ENCODE measurements at regions not wholly inside any gene's neighbourhood (a gene's known extent, or its start where the extent isn't known, plus 50 kb on each side); places are given as distances from the start of the nearest gene placed in this dataset.

DNA sequence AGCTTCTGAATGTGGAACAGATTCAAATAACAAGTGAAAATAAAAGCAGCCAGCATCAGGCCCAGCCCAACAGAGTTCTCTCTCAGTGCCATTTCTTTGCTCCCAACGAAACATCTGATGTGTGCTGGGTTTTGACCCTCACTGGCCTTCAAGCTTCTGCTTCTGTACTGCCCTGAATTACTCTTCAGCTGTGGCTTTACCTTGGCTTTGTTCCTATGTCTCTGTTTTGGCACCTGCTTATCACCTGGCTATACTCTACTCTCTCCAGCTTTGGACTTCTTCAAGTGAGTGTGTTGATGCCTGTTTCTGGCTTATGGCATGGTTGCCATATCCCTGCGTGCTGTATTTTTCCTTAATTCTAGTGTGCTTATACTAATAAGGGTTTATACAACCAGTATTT, 768.3 kb downstream of the SORCS1 start:
- no peaks in the 10 kb centered on the region for H3K79me2 ChIP-seq (ENCODE audit: control insufficient read depth in 1 of 2, insufficient read depth in 2 of 2, low read length in 2 of 2)
- FAIRE-seq (no peak), DNase-seq (ENCODE audit: low read depth in 1 of 2, low spot score in 2 of 2) (no peak)
- H4K20me1 ChIP-seq (replicated peaks in 1 of 2; ENCODE audit: control insufficient read depth in 1 of 2, insufficient read depth in 2 of 2, low read length in 2 of 2), result no peaks in the 10 kb centered on the region
- no peaks in the 10 kb centered on the region for H3K79me1 ChIP-seq (ENCODE audit: low read depth, low read length)
- no peak overlapping the region for H4K8ac ChIP-seq (ENCODE audit: extremely low read depth, insufficient read depth, low read length)
- no peak overlapping the region for H3K4me2 ChIP-seq (ENCODE audit: insufficient read depth in 1 of 2, low read depth in 2 of 2, low read length in 2 of 2)
- no peak overlapping the region for H3K14ac ChIP-seq (ENCODE audit: insufficient read length)
- no peak overlapping the region for H2AFZ ChIP-seq (ENCODE audit: low read length)
- no peaks in the 10 kb centered on the region for H3K36me3 ChIP-seq (ENCODE audit: control insufficient read depth in 2 of 4, insufficient read depth in 4 of 4, low read length in 3 of 4)
- no peak overlapping the region for H3K23ac ChIP-seq (ENCODE audit: insufficient read length)
- no peaks in the 10 kb centered on the region for H3K23me2 ChIP-seq (ENCODE audit: low read depth, low read length)
- H3K56ac ChIP-seq (replicated peaks; ENCODE audit: insufficient read length, low read depth, low read length), result no peak overlapping the region
- CTCF ChIA-PET (ENCODE audit: partially characterized antibody), result interaction anchor here (1.2 kb wide), 1 partner anchor 14 kb away, joined by 3 read pairs; no protein-coding TSS in a partner anchor
- no peak overlapping the region for H2BK20ac ChIP-seq (ENCODE audit: low read length)
- H3K4ac ChIP-seq (replicated peaks; ENCODE audit: insufficient read length, low read depth, low read length), result no peak overlapping the region
- H3K27me3 ChIP-seq (replicated peaks in 1 of 4; ENCODE audit: control insufficient read depth in 3 of 4, extremely low read depth in 1 of 4, insufficient read depth in 3 of 4, low read length in 3 of 4), result peaks cover 0 to 1% (median 0%) of the 10 kb centered on the region in 4 experiments; a peak in 1 of 7 replicates
- no peak overlapping the region for H2BK12ac ChIP-seq (ENCODE audit: low read depth, low read length)
- H2AK5ac ChIP-seq (ENCODE audit: low read depth, low read length), result no peak overlapping the region
- no peaks in the 10 kb centered on the region for H3K9me3 ChIP-seq (ENCODE audit: insufficient read depth in 2 of 2, low read depth in 1 of 2, low read length in 1 of 2)
- H3K4me3 ChIP-seq (ENCODE audit: extremely low read depth in 1 of 4, insufficient read depth in 2 of 4, low read depth in 3 of 4, low read length in 4 of 4), result no peak overlapping the region
- H2BK15ac ChIP-seq (ENCODE audit: low read length), result no peak overlapping the region
- H3K9ac ChIP-seq (replicated peaks in 1 of 4; ENCODE audit: extremely low read depth in 1 of 4, low read depth in 3 of 4, low read length in 3 of 4), result no peak overlapping the region
- H2BK120ac ChIP-seq (replicated peaks; ENCODE audit: low read depth, low read length), result no peak overlapping the region
- peaks cover 0 to 3% (median 0%) of the 10 kb centered on the region in 4 experiments; a peak in 1 of 7 replicates for H3K4me1 ChIP-seq (replicated peaks in 1 of 4; ENCODE audit: control insufficient read depth in 3 of 4, insufficient read depth in 4 of 4, low read length in 3 of 4)
- 100% methylated on average over 2 of the region's 2 CpGs; no CpG with 5 or more reads in 1 of the 2 experiments for WGBS, 2 experiments (ENCODE audit: extremely low coverage in 1 of 2, insufficient coverage in 1 of 2, insufficient read length in 1 of 2, insufficient replicate concordance in 2 of 2, low coverage in 1 of 2, low lambda C conversion rate in 2 of 2, missing lambda C conversion rate in 1 of 2)
- POLR2A ChIA-PET (ENCODE audit: partially characterized antibody), result no interaction called here
- H4K91ac ChIP-seq (replicated peaks; ENCODE audit: insufficient read length, low read length), result no peak overlapping the region
- no peak overlapping the region for H3K18ac ChIP-seq (ENCODE audit: extremely low read depth, low read length)
- no peak overlapping the region for H3K27ac ChIP-seq (ENCODE audit: low read depth, low read length)
- no peak overlapping the region for H4K5ac ChIP-seq (ENCODE audit: insufficient read length, low read depth, low read length)
- H2BK5ac ChIP-seq (ENCODE audit: low read depth, low read length), result no peak overlapping the region
- TF ChIP-seq HDAC6 (IDR thresholded peaks at IDR 0.05; ENCODE audit: low read depth, low read length) (no peak), PHF8 (conservative IDR thresholded peaks at IDR 0.05; ENCODE audit: low read depth, low read length) (no peak), CREB1 (IDR thresholded peaks at IDR 0.05) (no peak), SP2 (IDR thresholded peaks at IDR 0.05; ENCODE audit: low read length) (no peak), CEBPB (IDR thresholded peaks at IDR 0.05; ENCODE audit: low read depth, low read length) (no peak), TEAD4 (IDR thresholded peaks at IDR 0.05; ENCODE audit: low read depth, low read length) (no peak), BACH1 (IDR thresholded peaks at IDR 0.05; ENCODE audit: low read length) (no peak), BRCA1 (IDR thresholded peaks at IDR 0.05; ENCODE audit: low read depth, low read length) (no peak), KDM4A (IDR thresholded peaks at IDR 0.05; ENCODE audit: low read depth, low read length, severe bottlenecking) (no peak), SRF (IDR thresholded peaks at IDR 0.05; ENCODE audit: low read depth, low read length) (no peak)
- TF ChIP-seq, protein P1, sequence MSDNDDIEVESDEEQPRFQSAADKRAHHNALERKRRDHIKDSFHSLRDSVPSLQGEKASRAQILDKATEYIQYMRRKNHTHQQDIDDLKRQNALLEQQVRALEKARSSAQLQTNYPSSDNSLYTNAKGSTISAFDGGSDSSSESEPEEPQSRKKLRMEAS (IDR thresholded peaks at IDR 0.05), result no peak
